H1 (cell line): ENCODE measurements at regions not wholly inside any gene's neighbourhood (a gene's known extent, or its start where the extent isn't known, plus 50 kb on each side); places are given as distances from the start of the nearest gene placed in this dataset.

Experiments
- ATF2 ChIP-seq: IDR thresholded peaks from 2 replicates; pipeline ENCODE4 v1.6.1; 2012; ENCODE audit warnings: low read length, inconsistent platforms
- BACH1 ChIP-seq: IDR thresholded peaks from 2 replicates; pipeline ENCODE4 v1.6.1; 2012; ENCODE audit warnings: low read length, improper control_type of control experiment
- CTBP2 ChIP-seq: IDR thresholded peaks from 2 replicates; pipeline ENCODE4 v1.7.0; 2011; ENCODE audit warnings: borderline replicate concordance, mild to moderate bottlenecking, moderate library complexity, mixed read lengths, low read length; ENCODE audit not compliant: insufficient read depth, insufficient read length
- RBBP5 ChIP-seq: IDR thresholded peaks from 2 replicates; pipeline ENCODE4 v1.7.1; 2012; ENCODE audit warnings: low read depth, mild to moderate bottlenecking, inconsistent platforms, low read length, moderate library complexity, borderline replicate concordance
- SP2 ChIP-seq: IDR thresholded peaks from 2 replicates; pipeline ENCODE4 v1.6.1; 2012; ENCODE audit warnings: mild to moderate bottlenecking, low read length, inconsistent platforms

- no peak for TF ChIP-seq ATF2
- TF ChIP-seq RBBP5 = no peak
- no peak for TF ChIP-seq SP2
- no peak for TF ChIP-seq CTBP2
- TF ChIP-seq BACH1 = no peak
- TF ChIP-seq, all 59 proteins: peak for 0
These were observed 319.5 kb downstream of the PRDM2 start (continued) for GRCh38 chr1:14019461-14019860.
